ENCODE measurements at regions not wholly inside any gene's neighbourhood (a gene's known extent, or its start where the extent isn't known, plus 50 kb on each side); places are given as distances from the start of the nearest gene placed in this dataset.

- DNase-seq = no peak
Observed at GRCh38 chr10:128377988-128378387, 251.8 kb upstream of the MKI67 start.

DNA sequence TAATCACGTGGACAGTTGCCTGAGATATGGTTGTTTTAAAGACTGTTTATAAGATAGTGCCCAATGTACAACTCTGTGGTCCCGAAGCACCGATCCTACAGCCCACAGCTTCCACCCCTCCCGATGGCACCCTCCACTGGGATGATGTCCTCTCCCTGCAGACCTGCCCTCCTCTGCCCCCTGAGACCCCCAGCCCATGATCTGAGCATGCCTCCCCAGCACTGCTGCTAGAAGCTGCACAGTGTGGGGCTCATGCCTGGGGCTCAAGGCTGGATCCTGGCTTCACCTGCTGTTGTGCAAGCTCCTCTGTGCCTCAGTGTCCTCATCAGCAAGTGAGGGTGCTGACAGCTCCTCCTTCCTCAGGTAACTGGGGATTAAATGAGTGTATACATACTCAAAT lies 254.7 kb upstream of the MKI67 start:
- DNase-seq = no peak

- DNase-seq = no peak
Observed at GRCh38 chr10:128382225-128382624, 256.0 kb upstream of the MKI67 start.

DNA sequence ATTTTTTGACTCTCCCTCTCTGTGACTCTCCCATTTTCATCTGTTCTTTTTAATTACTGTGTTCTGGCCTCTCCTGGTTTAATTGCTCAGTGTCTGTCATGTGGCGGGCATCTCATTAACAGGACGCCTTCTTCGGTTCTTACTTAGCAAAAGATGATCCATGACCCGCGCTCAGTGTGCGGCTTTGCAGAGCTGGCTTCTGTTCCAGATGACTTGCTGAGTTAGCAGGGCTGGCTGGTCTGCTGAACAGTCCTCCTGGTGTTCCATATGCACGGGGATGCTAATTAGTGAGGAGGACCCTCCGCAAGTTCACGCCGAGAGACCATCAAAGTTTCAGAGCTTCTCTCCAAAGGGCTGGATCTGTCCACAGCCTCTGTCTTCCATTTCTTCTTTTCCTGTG lies 258.6 kb upstream of the MKI67 start:
- no peak for DNase-seq

- DNase-seq = no peak
Observed at GRCh38 chr10:128386231-128386630, 260.0 kb upstream of the MKI67 start.

- DNase-seq = no peak
Observed at GRCh38 chr10:128386816-128387604, 260.8 kb upstream of the MKI67 start.

GRCh38 chr10:128390596-128390995 lies 264.4 kb upstream of the MKI67 start:
- DNase-seq = no peak

GRCh38 chr10:128393546-128393945 lies 267.3 kb upstream of the MKI67 start:
- no peak for DNase-seq

- DNase-seq = no peak
Observed at GRCh38 chr10:128398118-128398517, 271.9 kb upstream of the MKI67 start.

GRCh38 chr10:128398999-128399398 lies 272.8 kb upstream of the MKI67 start:
- DNase-seq = no peak

DNA sequence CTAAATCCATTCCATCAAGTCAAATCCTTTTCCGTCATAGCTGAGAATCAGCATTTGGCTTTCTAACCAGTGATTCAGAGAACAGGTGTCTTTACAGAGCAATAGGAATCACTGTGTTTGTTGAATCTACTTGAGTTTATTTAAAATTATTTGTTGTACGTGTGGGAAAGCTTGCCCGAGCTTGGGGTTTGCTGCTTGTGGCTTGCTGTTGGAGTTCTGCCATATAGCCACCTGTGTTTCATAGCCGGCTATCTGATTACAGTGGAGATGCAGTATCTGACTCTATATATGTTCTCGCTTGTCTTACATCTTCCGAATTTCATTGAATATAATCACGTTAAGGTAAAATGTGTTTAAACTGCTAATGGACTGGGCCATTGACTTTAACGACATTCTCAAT lies 274.3 kb upstream of the MKI67 start:
- DNase-seq = no peak

DNA sequence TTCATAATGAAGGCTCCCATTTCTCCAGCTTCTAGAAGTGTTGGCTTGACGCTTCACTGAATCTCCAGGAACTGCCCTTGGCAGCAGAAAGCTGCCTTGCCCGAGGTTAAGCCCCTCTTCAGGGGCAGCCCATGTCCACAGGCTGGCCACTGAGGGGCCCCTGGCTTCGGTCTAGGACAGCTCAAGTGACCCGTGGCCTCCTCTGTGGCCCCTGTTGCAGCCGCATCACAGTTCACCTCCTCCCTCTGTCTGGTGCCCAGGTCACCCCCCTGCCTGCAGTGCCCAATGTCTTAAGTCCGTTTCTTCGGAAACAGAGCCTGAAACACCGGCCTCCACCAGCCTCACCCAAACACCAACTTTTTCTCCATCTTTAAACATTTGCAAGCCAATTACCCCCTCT lies 279.2 kb upstream of the MKI67 start:
- no peak for DNase-seq

GRCh38 chr10:128411643-128412042 lies 285.4 kb upstream of the MKI67 start:
- DNase-seq = no peak

GRCh38 chr10:128414568-128414967 lies 288.3 kb upstream of the MKI67 start:
- no peak for DNase-seq

DNA sequence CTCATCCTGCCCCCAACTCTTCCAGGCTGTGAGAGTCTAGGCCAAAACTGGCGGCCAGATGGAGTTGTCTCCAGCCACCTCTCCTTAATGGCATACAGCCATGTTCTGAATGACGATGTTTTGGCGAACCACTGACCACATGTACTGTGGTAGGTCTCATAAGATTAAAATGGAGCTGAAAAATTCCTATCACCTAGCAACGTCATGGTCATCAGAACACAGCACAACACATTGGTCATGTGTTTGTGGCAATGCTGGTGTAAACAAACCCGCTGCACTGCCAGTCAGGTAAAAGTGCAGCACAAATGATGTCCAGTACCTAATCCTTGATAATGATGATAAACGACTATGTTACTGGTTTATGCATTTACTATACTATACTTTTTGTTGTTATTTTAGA lies 290.0 kb upstream of the MKI67 start:
- DNase-seq = no peak

DNA sequence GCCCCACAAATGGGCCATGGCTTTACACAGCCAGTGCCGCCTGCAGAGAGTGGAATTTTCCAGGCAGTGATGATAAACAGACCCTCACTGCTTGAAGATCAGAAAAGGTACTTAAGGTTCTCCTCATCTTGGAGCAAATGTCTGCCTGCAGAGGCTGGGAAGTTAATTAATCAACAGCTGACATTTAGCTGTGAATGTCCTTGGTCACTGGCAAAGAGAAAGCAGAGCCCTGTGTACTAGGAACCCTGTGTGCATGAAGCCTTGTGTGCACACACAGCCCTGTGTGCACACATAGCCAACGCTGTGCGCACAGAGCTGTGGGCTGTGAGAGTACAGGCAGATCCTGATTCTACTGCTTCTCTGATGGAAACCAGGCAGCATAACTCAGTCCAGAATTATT lies 291.6 kb upstream of the MKI67 start:
- DNase-seq = no peak

- no peak for DNase-seq
Observed at GRCh38 chr10:128418819-128419218, 292.6 kb upstream of the MKI67 start.

DNA sequence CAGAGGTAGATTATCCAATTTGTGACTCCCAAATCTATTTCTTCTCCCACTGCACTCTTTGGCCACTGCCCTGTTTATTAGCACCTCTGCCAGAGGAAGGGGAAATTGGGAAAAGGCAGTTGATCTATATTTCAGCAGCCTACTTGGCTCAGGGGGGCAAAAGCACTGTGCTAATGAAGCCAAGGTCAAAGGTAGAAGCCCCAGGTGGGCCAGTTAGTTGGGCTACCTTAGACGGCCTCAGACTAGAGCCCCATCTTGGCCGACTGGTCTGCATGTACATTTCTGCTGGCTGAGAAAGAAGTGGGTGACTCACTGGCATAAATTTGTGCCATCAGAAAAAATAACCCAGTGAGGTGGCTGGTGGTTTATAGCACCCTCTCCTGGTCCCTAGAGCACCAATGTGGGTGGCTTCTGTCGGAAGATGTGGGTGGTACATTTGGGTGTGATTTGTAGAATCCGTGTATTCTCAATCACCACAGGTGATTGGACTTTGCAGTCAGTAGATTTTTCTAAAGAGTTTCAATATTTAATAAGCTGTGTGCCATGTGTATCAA lies 293.3 kb upstream of the MKI67 start:
- no peak for DNase-seq

DNA sequence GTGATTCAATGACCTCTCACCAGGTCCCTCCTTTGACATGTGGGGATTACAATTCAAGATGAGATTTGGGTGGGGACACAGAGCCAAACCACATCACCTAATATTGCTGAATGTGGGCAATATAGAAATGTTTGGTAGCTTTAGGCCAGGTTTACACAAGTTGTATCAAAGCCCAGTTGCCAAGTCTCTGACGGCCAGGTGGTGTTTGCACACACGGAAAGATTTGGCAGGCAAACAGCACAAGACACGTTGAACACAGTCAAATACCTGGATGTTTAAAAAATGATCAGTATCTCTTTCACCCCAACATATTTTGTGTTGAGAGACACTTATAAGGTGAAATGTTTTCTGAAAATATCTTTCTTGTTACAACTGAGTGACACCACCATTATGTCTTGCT lies 294.4 kb upstream of the MKI67 start:
- no peak for DNase-seq

DNA sequence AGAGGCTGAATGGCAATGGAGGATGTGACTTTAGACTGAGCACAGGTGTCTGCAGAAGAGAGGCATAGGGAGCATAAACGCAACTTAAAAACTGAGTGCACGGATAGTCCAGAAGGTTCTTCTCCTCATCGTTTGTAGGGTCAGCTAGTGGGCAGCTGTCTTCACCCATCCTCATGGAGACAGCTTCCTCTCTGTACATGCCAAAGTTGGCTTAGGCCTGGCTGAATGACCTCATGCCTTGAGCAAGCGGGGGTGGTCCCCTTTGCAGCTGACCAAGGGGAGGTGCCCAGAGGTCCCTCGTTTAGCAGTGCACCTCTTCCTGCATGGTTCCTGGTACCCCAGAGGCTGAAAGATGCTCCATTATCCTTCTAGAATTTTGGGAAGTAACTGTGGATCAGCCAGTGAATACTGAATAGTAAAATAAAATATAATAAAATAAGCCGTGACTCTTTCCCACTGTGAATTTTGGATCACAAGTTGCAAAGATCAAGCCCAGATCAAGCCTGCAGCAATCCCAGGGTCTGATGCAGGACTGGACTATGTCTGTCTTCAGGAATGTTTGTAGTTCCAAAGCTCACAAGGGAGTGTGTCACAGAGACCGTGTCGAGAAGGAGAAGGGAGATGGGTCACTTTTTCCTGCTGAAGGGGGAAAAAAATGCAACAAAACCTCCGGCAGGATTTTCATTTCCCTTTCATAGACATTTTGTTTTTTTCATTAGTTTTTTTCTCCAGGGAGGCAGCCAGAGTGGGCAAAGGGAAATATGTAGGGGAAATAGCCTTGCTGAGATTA lies 295.3 kb upstream of the MKI67 start:
- DNase-seq = no peak

DNA sequence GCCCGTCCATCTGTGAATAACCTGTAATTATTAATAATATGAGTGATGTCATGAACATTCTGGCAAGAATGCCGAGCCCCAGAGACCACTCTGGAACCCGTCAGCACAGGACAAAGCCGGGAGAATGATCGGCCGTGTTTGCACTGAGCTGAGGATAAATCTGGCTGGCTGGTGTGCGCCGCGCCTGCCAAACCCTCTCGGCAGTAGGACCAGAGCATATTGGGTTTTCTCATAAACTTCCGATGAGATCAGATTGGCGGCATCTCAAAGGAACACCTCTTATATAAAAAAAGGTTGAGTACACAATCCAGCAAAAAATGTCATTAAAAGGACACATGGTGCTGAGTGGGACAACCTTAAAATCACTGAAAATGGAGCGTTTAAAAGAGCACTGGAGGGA lies 296.0 kb upstream of the MKI67 start:
- DNase-seq = no peak

GRCh38 chr10:128422999-128423398 lies 296.8 kb upstream of the MKI67 start:
- no peak for DNase-seq

- DNase-seq = no peak
Observed at GRCh38 chr10:128429321-128429720, 303.1 kb upstream of the MKI67 start.

GRCh38 chr10:128429835-128430513 lies 303.8 kb upstream of the MKI67 start:
- no peak for DNase-seq

All from CD4-positive, alpha-beta T cell treated with Interleukin-4 for 1 hour (primary cell).